ENCODE measurements at regions not wholly inside any gene's neighbourhood (a gene's known extent, or its start where the extent isn't known, plus 50 kb on each side); places are given as distances from the start of the nearest gene placed in this dataset.

DNA sequence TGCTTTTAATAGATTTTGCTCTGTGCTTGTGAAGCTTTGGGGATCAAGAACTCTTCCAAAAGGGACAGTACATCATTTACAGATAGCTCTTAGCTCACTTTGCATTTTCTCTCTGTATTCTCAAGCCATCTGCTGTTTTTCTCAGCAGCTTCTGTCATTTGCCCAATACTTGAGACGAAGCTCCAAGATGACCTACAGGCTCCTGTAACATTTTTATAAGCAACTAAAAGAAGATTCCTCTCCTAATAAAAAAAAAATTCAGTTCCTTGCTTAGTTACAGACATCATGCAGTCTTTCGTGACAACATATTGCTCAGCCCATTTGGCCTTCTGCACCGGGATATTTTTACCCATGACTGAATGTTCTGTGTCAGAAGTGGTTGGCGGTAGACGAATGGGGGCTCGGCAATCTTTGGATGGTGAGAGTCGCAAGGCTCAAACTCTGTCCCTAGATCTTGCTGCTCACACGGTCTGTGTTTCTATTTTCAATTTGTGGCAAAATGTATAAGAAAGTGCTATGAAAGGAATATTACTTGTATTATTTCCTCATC, 215.6 kb downstream of the FSCB start:
- DNase-seq, result no peak
- no peak overlapping the region for H2BK20ac ChIP-seq (ENCODE audit: low read depth, low read length)
- no peak overlapping the region for H3K4me3 ChIP-seq (ENCODE audit: insufficient read depth, low read depth, low read length)
- in situ Hi-C loops (cut with MboI; ENCODE audit: low sequenced_read_pairs), result no loop called here
- POLR2A ChIA-PET (ENCODE audit: unreplicated experiment), result no interaction called here
- H3K4ac ChIP-seq (ENCODE audit: low read depth, low read length), result no peak overlapping the region
- no peaks in the 10 kb centered on the region for H3K79me1 ChIP-seq (ENCODE audit: low read depth in 1 of 2, low read length in 2 of 2)
- H3K56ac ChIP-seq (ENCODE audit: extremely low read depth, insufficient read depth, low read length), result no peak overlapping the region
- H3K9me3 ChIP-seq (ENCODE audit: control insufficient read depth, insufficient read depth, low read length), result no peaks in the 10 kb centered on the region
- no peak overlapping the region for H2BK5ac ChIP-seq (ENCODE audit: low read depth, low read length, poor library complexity, severe bottlenecking)
- no peak overlapping the region for H2AK9ac ChIP-seq (replicated peaks; ENCODE audit: low read depth, low read length, poor library complexity)
- H4K91ac ChIP-seq (ENCODE audit: insufficient read depth, low read depth, low read length), result no peak overlapping the region
- ATAC-seq (ENCODE audit: low read depth), result no peak
- CTCF ChIA-PET, result no interaction called here
- intact Hi-C loops (cut with micrococcal nuclease), result no loop called here
- H4K5ac ChIP-seq (ENCODE audit: low read depth, low read length), result no peak overlapping the region
- 55% methylated on average over 2 of the region's 8 CpGs; no CpG with 5 or more reads in 1 of the 2 experiments for WGBS, 2 experiments (ENCODE audit: extremely low coverage in 2 of 2, insufficient read length in 1 of 2)
- H2AK5ac ChIP-seq (ENCODE audit: low read depth, low read length), result no peak overlapping the region
- TF ChIP-seq, protein P1, sequence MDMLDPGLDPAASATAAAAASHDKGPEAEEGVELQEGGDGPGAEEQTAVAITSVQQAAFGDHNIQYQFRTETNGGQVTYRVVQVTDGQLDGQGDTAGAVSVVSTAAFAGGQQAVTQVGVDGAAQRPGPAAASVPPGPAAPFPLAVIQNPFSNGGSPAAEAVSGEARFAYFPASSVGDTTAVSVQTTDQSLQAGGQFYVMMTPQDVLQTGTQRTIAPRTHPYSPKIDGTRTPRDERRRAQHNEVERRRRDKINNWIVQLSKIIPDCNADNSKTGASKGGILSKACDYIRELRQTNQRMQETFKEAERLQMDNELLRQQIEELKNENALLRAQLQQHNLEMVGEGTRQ (IDR thresholded peaks at IDR 0.05; ENCODE audit: low read depth, low read length), result no peak
- TF ChIP-seq MAFK (IDR thresholded peaks at IDR 0.05; ENCODE audit: low read depth, low read length) (no peak), BHLHE40 (IDR thresholded peaks at IDR 0.05; ENCODE audit: low read depth, low read length) (no peak), CHD1 (IDR thresholded peaks at IDR 0.05; ENCODE audit: low read depth, low read length) (no peak), POLR2A (IDR thresholded peaks at IDR 0.05; ENCODE audit: low read depth, low read length) (no peak), SMC3 (IDR thresholded peaks at IDR 0.05; ENCODE audit: low read depth, low read length) (no peak), MAZ (IDR thresholded peaks at IDR 0.05; ENCODE audit: borderline replicate concordance, low read depth, low read length) (no peak), NFE2L2 (IDR thresholded peaks at IDR 0.05; ENCODE audit: low read depth, low read length) (no peak), FOS (IDR thresholded peaks at IDR 0.05; ENCODE audit: low read depth, low read length) (no peak), MXI1 (IDR thresholded peaks at IDR 0.05; ENCODE audit: borderline replicate concordance, low read depth, low read length) (no peak), RAD21 (IDR thresholded peaks at IDR 0.05; ENCODE audit: low read length) (no peak), RFX5 (IDR thresholded peaks at IDR 0.05; ENCODE audit: low read depth, low read length) (no peak), CEBPB (IDR thresholded peaks at IDR 0.05; ENCODE audit: low read depth, low read length) (no peak)
- TF ChIP-seq, protein P2, sequence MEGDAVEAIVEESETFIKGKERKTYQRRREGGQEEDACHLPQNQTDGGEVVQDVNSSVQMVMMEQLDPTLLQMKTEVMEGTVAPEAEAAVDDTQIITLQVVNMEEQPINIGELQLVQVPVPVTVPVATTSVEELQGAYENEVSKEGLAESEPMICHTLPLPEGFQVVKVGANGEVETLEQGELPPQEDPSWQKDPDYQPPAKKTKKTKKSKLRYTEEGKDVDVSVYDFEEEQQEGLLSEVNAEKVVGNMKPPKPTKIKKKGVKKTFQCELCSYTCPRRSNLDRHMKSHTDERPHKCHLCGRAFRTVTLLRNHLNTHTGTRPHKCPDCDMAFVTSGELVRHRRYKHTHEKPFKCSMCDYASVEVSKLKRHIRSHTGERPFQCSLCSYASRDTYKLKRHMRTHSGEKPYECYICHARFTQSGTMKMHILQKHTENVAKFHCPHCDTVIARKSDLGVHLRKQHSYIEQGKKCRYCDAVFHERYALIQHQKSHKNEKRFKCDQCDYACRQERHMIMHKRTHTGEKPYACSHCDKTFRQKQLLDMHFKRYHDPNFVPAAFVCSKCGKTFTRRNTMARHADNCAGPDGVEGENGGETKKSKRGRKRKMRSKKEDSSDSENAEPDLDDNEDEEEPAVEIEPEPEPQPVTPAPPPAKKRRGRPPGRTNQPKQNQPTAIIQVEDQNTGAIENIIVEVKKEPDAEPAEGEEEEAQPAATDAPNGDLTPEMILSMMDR (conservative IDR thresholded peaks at IDR 0.05; ENCODE audit: low read depth, low read length), result no peak
- no TSS peak for BruUV-seq (replicated peaks)
- no peak overlapping the region for H3K27ac ChIP-seq (ENCODE audit: insufficient read depth, low read length)
- H4K8ac ChIP-seq (ENCODE audit: low read depth in 2 of 2, low read length in 2 of 2), result no peak overlapping the region
- H3K36me3 ChIP-seq (ENCODE audit: control insufficient read depth, insufficient read depth, low read length), result no peaks in the 10 kb centered on the region
- H3K9ac ChIP-seq (ENCODE audit: low read depth, low read length), result no peak overlapping the region
- no peaks in the 10 kb centered on the region for H3K9me1 ChIP-seq (ENCODE audit: insufficient read depth, low read length)
- no peak overlapping the region for H3K14ac ChIP-seq (replicated peaks; ENCODE audit: low read depth, low read length)
- dilution Hi-C loops (cut with HindIII; ENCODE audit: low sequenced_read_pairs, unreplicated experiment), result no loop called here
- H2BK15ac ChIP-seq (ENCODE audit: low read depth, low read length), result no peak overlapping the region
- H2AFZ ChIP-seq (replicated peaks; ENCODE audit: low read length, poor library complexity), result no peak overlapping the region
- no peaks in the 10 kb centered on the region for H3K4me1 ChIP-seq (ENCODE audit: control insufficient read depth, insufficient read depth, low read length)
- no peak overlapping the region for H3K18ac ChIP-seq (ENCODE audit: low read depth, low read length)
- H3K23ac ChIP-seq (ENCODE audit: low read depth, low read length), result no peak overlapping the region
- no peaks in the 10 kb centered on the region for H3K27me3 ChIP-seq (ENCODE audit: control insufficient read depth, insufficient read depth, low read length)
- no peaks in the 10 kb centered on the region for H4K20me1 ChIP-seq (ENCODE audit: insufficient read depth, low read length)
- no peak overlapping the region for H3K4me2 ChIP-seq (ENCODE audit: low read depth, low read length)
- H2BK120ac ChIP-seq (ENCODE audit: low read depth, low read length), result no peak overlapping the region
